ENCODE measurements at regions not wholly inside any gene's neighbourhood (a gene's known extent, or its start where the extent isn't known, plus 50 kb on each side); places are given as distances from the start of the nearest gene placed in this dataset.

DNA sequence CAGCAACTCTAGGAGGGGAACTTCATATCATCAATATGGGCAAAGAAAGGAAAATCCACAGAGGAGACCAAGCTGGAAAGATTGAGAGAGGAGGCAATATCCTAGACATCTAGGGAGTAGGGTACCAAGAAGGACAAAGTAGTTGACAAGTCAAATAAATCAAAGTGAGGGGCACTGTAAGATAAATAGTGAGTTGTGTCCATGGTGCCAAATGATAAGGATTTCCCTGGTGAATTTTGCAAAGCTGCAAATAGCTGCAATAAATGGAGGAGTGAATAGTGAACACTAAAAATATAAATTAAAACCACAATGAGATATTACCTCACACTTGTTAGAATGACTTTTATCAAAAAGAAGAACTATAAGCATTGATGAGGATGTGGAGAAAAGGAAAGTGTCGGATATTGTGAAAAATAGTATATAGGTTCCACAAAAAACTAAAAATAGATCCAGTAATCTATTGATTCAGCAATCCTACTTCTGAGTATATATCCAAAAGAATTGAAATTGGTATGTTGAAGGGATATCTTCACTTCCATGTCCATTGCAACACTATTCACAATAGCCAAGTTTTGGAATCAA, 258.2 kb upstream of the FN1 start:
- H3K9me3 Mint-ChIP-seq (ENCODE audit: unreplicated experiment): peaks cover 2% of the 10 kb centered on the region
- H3K27me3 Mint-ChIP-seq (ENCODE audit: unreplicated experiment): no peaks in the 10 kb centered on the region
- DNase-seq: no peak
- no peak overlapping the region for H3K27ac Mint-ChIP-seq (ENCODE audit: unreplicated experiment)
- TF ChIP-seq, protein P1, sequence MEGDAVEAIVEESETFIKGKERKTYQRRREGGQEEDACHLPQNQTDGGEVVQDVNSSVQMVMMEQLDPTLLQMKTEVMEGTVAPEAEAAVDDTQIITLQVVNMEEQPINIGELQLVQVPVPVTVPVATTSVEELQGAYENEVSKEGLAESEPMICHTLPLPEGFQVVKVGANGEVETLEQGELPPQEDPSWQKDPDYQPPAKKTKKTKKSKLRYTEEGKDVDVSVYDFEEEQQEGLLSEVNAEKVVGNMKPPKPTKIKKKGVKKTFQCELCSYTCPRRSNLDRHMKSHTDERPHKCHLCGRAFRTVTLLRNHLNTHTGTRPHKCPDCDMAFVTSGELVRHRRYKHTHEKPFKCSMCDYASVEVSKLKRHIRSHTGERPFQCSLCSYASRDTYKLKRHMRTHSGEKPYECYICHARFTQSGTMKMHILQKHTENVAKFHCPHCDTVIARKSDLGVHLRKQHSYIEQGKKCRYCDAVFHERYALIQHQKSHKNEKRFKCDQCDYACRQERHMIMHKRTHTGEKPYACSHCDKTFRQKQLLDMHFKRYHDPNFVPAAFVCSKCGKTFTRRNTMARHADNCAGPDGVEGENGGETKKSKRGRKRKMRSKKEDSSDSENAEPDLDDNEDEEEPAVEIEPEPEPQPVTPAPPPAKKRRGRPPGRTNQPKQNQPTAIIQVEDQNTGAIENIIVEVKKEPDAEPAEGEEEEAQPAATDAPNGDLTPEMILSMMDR (IDR thresholded peaks at IDR 0.05; ENCODE audit: partially characterized antibody, unreplicated experiment): no peak
- H3K36me3 Mint-ChIP-seq (ENCODE audit: unreplicated experiment): no peaks in the 10 kb centered on the region
- H3K4me3 Mint-ChIP-seq (ENCODE audit: unreplicated experiment): no peak overlapping the region
- H3K4me1 Mint-ChIP-seq (ENCODE audit: low read depth, unreplicated experiment): no peaks in the 10 kb centered on the region

- Mint-ChIP-seq H3K36me3 (ENCODE audit: unreplicated experiment) (no peaks in the 10 kb centered on the region), H3K27ac (ENCODE audit: unreplicated experiment) (no peak overlapping the region), H3K4me1 (ENCODE audit: low read depth, unreplicated experiment) (no peaks in the 10 kb centered on the region), H3K4me3 (ENCODE audit: unreplicated experiment) (no peak overlapping the region), H3K9me3 (ENCODE audit: unreplicated experiment) (peaks cover 2% of the 10 kb centered on the region), H3K27me3 (ENCODE audit: unreplicated experiment) (no peaks in the 10 kb centered on the region)
- TF ChIP-seq, protein P1 (IDR thresholded peaks at IDR 0.05; ENCODE audit: partially characterized antibody, unreplicated experiment): no peak
- no peak for DNase-seq
Observed at GRCh38 chr2:215693193-215693998, 257.5 kb upstream of the FN1 start.

DNA sequence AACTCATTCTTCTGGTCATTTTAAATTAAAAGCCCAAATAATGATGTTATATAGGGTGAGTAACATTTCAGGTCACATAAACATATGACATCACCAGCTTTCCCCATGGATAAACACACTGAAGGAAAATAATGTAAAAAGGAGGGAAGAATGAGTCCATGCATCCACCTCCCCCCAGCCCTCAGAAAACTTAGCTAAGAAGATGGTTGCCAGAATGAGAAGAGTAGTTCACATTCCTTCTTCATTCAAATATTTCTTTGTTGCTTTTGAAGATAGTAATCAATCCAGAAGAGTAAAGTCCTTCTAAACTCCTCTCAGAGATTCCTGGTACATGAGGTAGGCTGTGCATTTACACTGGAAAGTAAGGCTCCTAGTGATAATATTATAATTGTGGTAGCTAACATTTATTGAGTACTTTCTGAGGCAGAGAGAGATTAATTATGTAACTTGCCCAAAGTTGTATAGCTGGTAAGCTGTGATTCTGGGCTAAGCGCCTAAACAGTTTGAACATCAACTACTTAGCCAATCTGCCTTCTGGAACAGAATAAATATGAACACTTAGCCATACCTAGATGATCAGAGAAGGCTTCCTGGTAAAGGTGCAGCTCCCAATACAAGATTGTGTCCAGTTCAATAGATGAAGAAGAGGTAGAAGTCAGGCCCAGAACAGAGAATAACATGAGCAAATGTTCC, 256.7 kb upstream of the FN1 start:
- Mint-ChIP-seq H3K4me3 (ENCODE audit: unreplicated experiment) (no peak overlapping the region), H3K27me3 (ENCODE audit: unreplicated experiment) (no peaks in the 10 kb centered on the region), H3K9me3 (ENCODE audit: unreplicated experiment) (no peaks in the 10 kb centered on the region), H3K4me1 (ENCODE audit: low read depth, unreplicated experiment) (no peaks in the 10 kb centered on the region), H3K27ac (ENCODE audit: unreplicated experiment) (no peak overlapping the region), H3K36me3 (ENCODE audit: unreplicated experiment) (no peaks in the 10 kb centered on the region)
- no peak for DNase-seq
- TF ChIP-seq, protein P1 (IDR thresholded peaks at IDR 0.05; ENCODE audit: partially characterized antibody, unreplicated experiment): no peak

DNA sequence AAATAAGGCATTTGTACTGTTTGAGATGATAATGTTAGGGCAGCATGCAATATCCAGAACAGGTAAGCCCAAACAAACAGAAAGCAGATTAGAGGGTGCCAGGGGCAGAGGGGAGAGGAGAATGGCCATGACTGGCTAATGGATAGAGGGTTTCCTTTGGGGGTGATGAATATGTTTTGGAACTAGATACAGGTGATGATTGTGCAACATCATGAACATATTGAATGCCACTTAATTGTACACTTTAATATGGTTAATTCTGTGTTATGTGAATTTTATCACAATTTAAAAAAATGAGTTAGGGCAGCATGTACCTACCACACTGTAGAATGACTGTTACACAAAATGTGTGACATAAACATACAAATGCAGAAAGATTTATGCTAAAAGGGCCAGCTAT, 255.5 kb upstream of the FN1 start:
- no peak overlapping the region for H3K27ac Mint-ChIP-seq (ENCODE audit: unreplicated experiment)
- TF ChIP-seq, protein P1 (IDR thresholded peaks at IDR 0.05; ENCODE audit: partially characterized antibody, unreplicated experiment): no peak
- H3K36me3 Mint-ChIP-seq (ENCODE audit: unreplicated experiment): no peaks in the 10 kb centered on the region
- H3K27me3 Mint-ChIP-seq (ENCODE audit: unreplicated experiment): no peaks in the 10 kb centered on the region
- no peaks in the 10 kb centered on the region for H3K4me1 Mint-ChIP-seq (ENCODE audit: low read depth, unreplicated experiment)
- H3K9me3 Mint-ChIP-seq (ENCODE audit: unreplicated experiment): no peaks in the 10 kb centered on the region
- no peak overlapping the region for H3K4me3 Mint-ChIP-seq (ENCODE audit: unreplicated experiment)
- no peak for DNase-seq
